BLaER1 (cell line): ENCODE measurements at regions not wholly inside any gene's neighbourhood (a gene's known extent, or its start where the extent isn't known, plus 50 kb on each side); places are given as distances from the start of the nearest gene placed in this dataset.
A peak's percentile ranks its signal among the peaks of the same experiment; 100 is the strongest.

Source experiments
- H3K27ac ChIP-seq: shearing (Covaris generic); formaldehyde crosslinking; 2 replicates; pipeline ENCODE4 v1.8.1; 2022
- H3K27me3 ChIP-seq: shearing (Covaris generic); formaldehyde crosslinking; 2 replicates; pipeline ENCODE4 v1.8.1; 2022
- H3K36me3 ChIP-seq: shearing (Covaris generic); formaldehyde crosslinking; 2 replicates; pipeline ENCODE4 v1.8.1; 2022
- H3K4me1 ChIP-seq: shearing (Covaris generic); formaldehyde crosslinking; 2 replicates; pipeline ENCODE4 v1.8.1; 2022
- H3K4me2 ChIP-seq: shearing (Covaris generic); formaldehyde crosslinking; 2 replicates; pipeline ENCODE4 v1.8.1; 2022
- H3K4me3 ChIP-seq: shearing (Covaris generic); formaldehyde crosslinking; 2 replicates; pipeline ENCODE4 v1.8.1; 2022
- H3K9ac ChIP-seq: shearing (Covaris generic); formaldehyde crosslinking; 2 replicates; pipeline ENCODE4 v1.8.1; 2022
- H3K9me3 ChIP-seq: shearing (Covaris generic); formaldehyde crosslinking; 2 replicates; pipeline ENCODE4 v1.8.1; 2022
- H4K20me1 ChIP-seq: shearing (Covaris generic); formaldehyde crosslinking; 2 replicates; pipeline ENCODE4 v1.8.1; 2022
- Cebpa-rat ChIP-seq: shearing (Covaris generic); IDR thresholded peaks from 2 replicates; pipeline ENCODE4 v1.8.1; 2022

- Histone ChIP-seq H3K4me3 (no peak overlapping the region), H4K20me1 (no peaks in the 10 kb centered on the region), H3K9ac (no peak overlapping the region), H3K27me3 (no peaks in the 10 kb centered on the region), H3K4me2 (no peak overlapping the region), H3K4me1 (no peaks in the 10 kb centered on the region), H3K9me3 (no peaks in the 10 kb centered on the region), H3K27ac (no peak overlapping the region), H3K36me3 (no peaks in the 10 kb centered on the region)
- TF ChIP-seq Cebpa-rat, result no peak
These were observed 80.7 kb upstream of the HDAC9 start for GRCh38 chr7:18414885-18415284.

- no peak overlapping the region for H3K4me2 ChIP-seq
- peaks cover 7% of the 10 kb centered on the region for H3K4me1 ChIP-seq
- no peak overlapping the region for H3K27ac ChIP-seq
- no peak overlapping the region for H3K4me3 ChIP-seq
- H3K27me3 ChIP-seq, result no peaks in the 10 kb centered on the region
- no peak overlapping the region for H3K9ac ChIP-seq
- no peaks in the 10 kb centered on the region for H3K9me3 ChIP-seq
- no peaks in the 10 kb centered on the region for H3K36me3 ChIP-seq
- no peaks in the 10 kb centered on the region for H4K20me1 ChIP-seq
- TF ChIP-seq Cebpa-rat, result no peak
These were observed 78.6 kb upstream of the HDAC9 start for GRCh38 chr7:18416988-18417387.

- no peak overlapping the region for H3K4me2 ChIP-seq
- no peak overlapping the region for H3K4me3 ChIP-seq
- no peak for TF ChIP-seq Cebpa-rat
- peaks cover 10% of the 10 kb centered on the region for H3K4me1 ChIP-seq
- H3K9me3 ChIP-seq, result no peaks in the 10 kb centered on the region
- H3K36me3 ChIP-seq, result no peaks in the 10 kb centered on the region
- H4K20me1 ChIP-seq, result no peaks in the 10 kb centered on the region
- no peaks in the 10 kb centered on the region for H3K27me3 ChIP-seq
- H3K27ac ChIP-seq, result no peak overlapping the region
- H3K9ac ChIP-seq, result no peak overlapping the region
These were observed 76.1 kb upstream of the HDAC9 start for GRCh38 chr7:18419456-18419855.

- H3K27ac ChIP-seq, result no peak overlapping the region
- H3K4me1 ChIP-seq, result peaks cover 11% of the 10 kb centered on the region
- no peak for TF ChIP-seq Cebpa-rat
These were observed 75.4 kb upstream of the HDAC9 start for GRCh38 chr7:18420108-18420507.

GRCh38 chr7:18420748-18421147 is 74.8 kb upstream of the HDAC9 start:
- H3K9me3 ChIP-seq, result no peaks in the 10 kb centered on the region
- no peak overlapping the region for H3K9ac ChIP-seq
- H3K4me3 ChIP-seq, result no peak overlapping the region
- peaks cover 18% of the 10 kb centered on the region for H3K4me1 ChIP-seq
- H4K20me1 ChIP-seq, result no peaks in the 10 kb centered on the region
- no peak overlapping the region for H3K4me2 ChIP-seq
- no peaks in the 10 kb centered on the region for H3K36me3 ChIP-seq
- no peaks in the 10 kb centered on the region for H3K27me3 ChIP-seq
- TF ChIP-seq Cebpa-rat, result no peak
- no peak overlapping the region for H3K27ac ChIP-seq

More at GRCh38 chr7:18420108-18420507, 75.4 kb upstream of the HDAC9 start:
- H3K27me3 ChIP-seq, result no peaks in the 10 kb centered on the region
- H3K9ac ChIP-seq, result no peak overlapping the region
- no peak overlapping the region for H3K4me2 ChIP-seq
- H3K4me3 ChIP-seq, result no peak overlapping the region
- no peaks in the 10 kb centered on the region for H3K36me3 ChIP-seq
- H3K9me3 ChIP-seq, result no peaks in the 10 kb centered on the region
- no peaks in the 10 kb centered on the region for H4K20me1 ChIP-seq

GRCh38 chr7:18421297-18422002 is 74.1 kb upstream of the HDAC9 start:
- Histone ChIP-seq H3K27me3 (no peaks in the 10 kb centered on the region), H3K9me3 (no peaks in the 10 kb centered on the region), H3K4me1 (peaks cover 18% of the 10 kb centered on the region), H3K9ac (no peak overlapping the region), H3K36me3 (no peaks in the 10 kb centered on the region), H3K27ac (no peak overlapping the region), H3K4me2 (peak overlapping the region; percentile 29; the same call in 1 of the 2 replicates), H4K20me1 (no peaks in the 10 kb centered on the region), H3K4me3 (no peak overlapping the region)
- no peak for TF ChIP-seq Cebpa-rat

GRCh38 chr7:18425227-18425626 is 70.3 kb upstream of the HDAC9 start:
- no peak overlapping the region for H3K4me3 ChIP-seq
- no peak overlapping the region for H3K9ac ChIP-seq
- TF ChIP-seq Cebpa-rat, result no peak
- H3K36me3 ChIP-seq, result no peaks in the 10 kb centered on the region
- H3K27ac ChIP-seq, result no peak overlapping the region
- no peaks in the 10 kb centered on the region for H3K9me3 ChIP-seq
- peaks cover 18% of the 10 kb centered on the region for H3K4me1 ChIP-seq
- no peaks in the 10 kb centered on the region for H3K27me3 ChIP-seq
- H3K4me2 ChIP-seq, result peak overlapping the region; percentile 27
- no peaks in the 10 kb centered on the region for H4K20me1 ChIP-seq

GRCh38 chr7:18425838-18426445 is 69.6 kb upstream of the HDAC9 start:
- Histone ChIP-seq H3K36me3 (no peaks in the 10 kb centered on the region), H3K27me3 (no peaks in the 10 kb centered on the region), H3K4me1 (peaks cover 18% of the 10 kb centered on the region), H3K9ac (no peak overlapping the region), H3K9me3 (no peaks in the 10 kb centered on the region), H3K4me3 (no peak overlapping the region), H3K4me2 (peak overlapping the region; percentile 27; the same call in 1 of the 2 replicates), H3K27ac (no peak overlapping the region), H4K20me1 (no peaks in the 10 kb centered on the region)
- TF ChIP-seq Cebpa-rat, result no peak

- Histone ChIP-seq H3K4me1 (peaks cover 14% of the 10 kb centered on the region), H3K27ac (no peak overlapping the region), H3K4me3 (no peak overlapping the region), H3K9ac (no peak overlapping the region), H3K9me3 (no peaks in the 10 kb centered on the region), H4K20me1 (no peaks in the 10 kb centered on the region), H3K4me2 (no peak overlapping the region), H3K27me3 (no peaks in the 10 kb centered on the region), H3K36me3 (no peaks in the 10 kb centered on the region)
- TF ChIP-seq Cebpa-rat, result no peak
These were observed 68.9 kb upstream of the HDAC9 start for GRCh38 chr7:18426564-18427226.

GRCh38 chr7:18429547-18429946 is 66.0 kb upstream of the HDAC9 start:
- TF ChIP-seq Cebpa-rat, result no peak
- H3K4me2 ChIP-seq, result no peak overlapping the region
- no peak overlapping the region for H3K27ac ChIP-seq
- H3K36me3 ChIP-seq, result no peaks in the 10 kb centered on the region
- no peaks in the 10 kb centered on the region for H3K9me3 ChIP-seq
- H3K4me1 ChIP-seq, result peaks cover 8% of the 10 kb centered on the region
- H3K4me3 ChIP-seq, result no peak overlapping the region
- H3K27me3 ChIP-seq, result no peaks in the 10 kb centered on the region
- no peaks in the 10 kb centered on the region for H4K20me1 ChIP-seq
- no peak overlapping the region for H3K9ac ChIP-seq
